Loucy (cell line): ENCODE measurements at regions not wholly inside any gene's neighbourhood (a gene's known extent, or its start where the extent isn't known, plus 50 kb on each side); places are given as distances from the start of the nearest gene placed in this dataset.

Source experiments
- H2AFZ ChIP-seq: fragments of 200-600 bp; sonication (generic); 2 replicates; pipeline ENCODE4 v1.6.0; 2016; ENCODE audit warnings: antibody characterized with exemption, mild to moderate bottlenecking, low read length, moderate library complexity
- H3F3A ChIP-seq: fragments of 200-600 bp; 2 replicates; pipeline ENCODE4 v1.6.0; 2016; ENCODE audit warnings: antibody characterized with exemption, low read depth, mild to moderate bottlenecking
- H3K27me3 ChIP-seq: fragments of 200-600 bp; sonication (generic); 2 replicates; pipeline ENCODE4 v1.6.1; 2014; ENCODE audit warnings: low read length, mild to moderate bottlenecking; ENCODE audit not compliant: insufficient read depth, poor library complexity, severe bottlenecking
- H3K36me3 ChIP-seq: fragments of 200-600 bp; sonication (generic); 2 replicates; pipeline ENCODE4 v1.6.1; 2016; ENCODE audit warnings: low read length; ENCODE audit not compliant: insufficient read depth
- H3K4me1 ChIP-seq: fragments of 200-600 bp; sonication (generic); 2 replicates; pipeline ENCODE4 v1.5.1; 2014; ENCODE audit warnings: low read length, mild to moderate bottlenecking; ENCODE audit not compliant: insufficient read depth, poor library complexity, severe bottlenecking
- H3K4me2 ChIP-seq: fragments of 200-600 bp; sonication (generic); 2 replicates; pipeline ENCODE4 v1.6.0; 2014; ENCODE audit warnings: antibody characterized with exemption, low read length, low read depth, mild to moderate bottlenecking; ENCODE audit not compliant: poor library complexity, severe bottlenecking
- H3K4me3 ChIP-seq: fragments of 200-600 bp; sonication (generic); 2 replicates; pipeline ENCODE4 v1.5.1; 2014; ENCODE audit warnings: low read length, mild to moderate bottlenecking, mixed read lengths; ENCODE audit not compliant: poor library complexity, severe bottlenecking
- H3K79me2 ChIP-seq: fragments of 200-600 bp; sonication (generic); 2 replicates; pipeline ENCODE4 v1.6.1; 2014; ENCODE audit warnings: low read length; ENCODE audit not compliant: insufficient read depth
- H3K9ac ChIP-seq: fragments of 200-600 bp; sonication (generic); 2 replicates; pipeline ENCODE4 v1.6.0; 2014; ENCODE audit warnings: mild to moderate bottlenecking, low read depth, low read length, moderate library complexity; ENCODE audit not compliant: poor library complexity, severe bottlenecking
- H3K9me2 ChIP-seq: fragments of 200-600 bp; sonication (generic); replicated peaks from 2 replicates; pipeline ENCODE4 v1.6.1; 2016; ENCODE audit warnings: low read depth, low read length, mixed read lengths
- H3K9me3 ChIP-seq: fragments of 200-600 bp; sonication (generic); 2 replicates; pipeline ENCODE4 v1.6.1; 2014; ENCODE audit warnings: mild to moderate bottlenecking, antibody characterized with exemption, low read length, low read depth; ENCODE audit not compliant: insufficient read depth
- H4K20me1 ChIP-seq: fragments of 200-600 bp; sonication (generic); 2 replicates; pipeline ENCODE4 v1.6.0; 2014; ENCODE audit warnings: antibody characterized with exemption, low read length, mild to moderate bottlenecking; ENCODE audit not compliant: insufficient read depth, poor library complexity, severe bottlenecking
- EZH2phosphoT487 ChIP-seq: fragments of 200-600 bp; IDR thresholded peaks from 2 replicates; pipeline ENCODE4 v1.6.1; 2018; ENCODE audit warnings: antibody characterized with exemption, mild to moderate bottlenecking, moderate library complexity, borderline replicate concordance
- TF ChIP-seq, protein P1 (sequence below): fragments of 200-600 bp; sonication (generic); conservative IDR thresholded peaks from 2 replicates; pipeline ENCODE4 v1.5.1; 2014; ENCODE audit warnings: mild to moderate bottlenecking, antibody characterized with exemption, low read length

GRCh38 chr10:11387551-11388222 lies 223.8 kb downstream of the USP6NL start:
- Histone ChIP-seq H2AFZ (no peak overlapping the region), H3K36me3 (no peaks in the 10 kb centered on the region), H3K9me2 (no peaks in the 10 kb centered on the region), H3K27me3 (no peaks in the 10 kb centered on the region), H3K79me2 (no peaks in the 10 kb centered on the region), H4K20me1 (no peaks in the 10 kb centered on the region), H3K9ac (no peak overlapping the region), H3F3A (no peaks in the 10 kb centered on the region), H3K9me3 (no peaks in the 10 kb centered on the region), H3K4me3 (no peak overlapping the region), H3K4me1 (no peaks in the 10 kb centered on the region), H3K4me2 (no peak overlapping the region)
- TF ChIP-seq, protein P1, sequence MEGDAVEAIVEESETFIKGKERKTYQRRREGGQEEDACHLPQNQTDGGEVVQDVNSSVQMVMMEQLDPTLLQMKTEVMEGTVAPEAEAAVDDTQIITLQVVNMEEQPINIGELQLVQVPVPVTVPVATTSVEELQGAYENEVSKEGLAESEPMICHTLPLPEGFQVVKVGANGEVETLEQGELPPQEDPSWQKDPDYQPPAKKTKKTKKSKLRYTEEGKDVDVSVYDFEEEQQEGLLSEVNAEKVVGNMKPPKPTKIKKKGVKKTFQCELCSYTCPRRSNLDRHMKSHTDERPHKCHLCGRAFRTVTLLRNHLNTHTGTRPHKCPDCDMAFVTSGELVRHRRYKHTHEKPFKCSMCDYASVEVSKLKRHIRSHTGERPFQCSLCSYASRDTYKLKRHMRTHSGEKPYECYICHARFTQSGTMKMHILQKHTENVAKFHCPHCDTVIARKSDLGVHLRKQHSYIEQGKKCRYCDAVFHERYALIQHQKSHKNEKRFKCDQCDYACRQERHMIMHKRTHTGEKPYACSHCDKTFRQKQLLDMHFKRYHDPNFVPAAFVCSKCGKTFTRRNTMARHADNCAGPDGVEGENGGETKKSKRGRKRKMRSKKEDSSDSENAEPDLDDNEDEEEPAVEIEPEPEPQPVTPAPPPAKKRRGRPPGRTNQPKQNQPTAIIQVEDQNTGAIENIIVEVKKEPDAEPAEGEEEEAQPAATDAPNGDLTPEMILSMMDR: no peak
- TF ChIP-seq EZH2phosphoT487: no peak

DNA sequence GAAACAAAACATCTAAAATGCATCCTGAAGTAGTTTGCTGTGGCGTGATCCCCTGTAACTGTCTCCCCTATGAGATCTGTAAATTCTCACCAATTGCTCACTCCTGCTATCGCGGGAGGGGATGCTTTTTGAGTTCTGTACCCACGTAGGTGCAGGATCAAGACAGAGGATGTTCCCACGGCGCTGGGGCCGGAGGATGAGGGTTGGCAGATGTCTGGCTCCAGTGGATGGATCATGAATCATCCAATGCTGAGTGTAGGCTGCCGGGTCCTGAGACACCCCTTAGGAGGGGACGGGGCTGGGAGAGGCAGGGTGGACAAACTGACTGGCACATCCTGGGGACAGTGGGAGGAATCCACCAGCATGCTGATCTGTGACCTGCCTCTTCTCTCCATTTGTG lies 224.4 kb downstream of the USP6NL start:
- H3K27me3 ChIP-seq: no peaks in the 10 kb centered on the region
- no peaks in the 10 kb centered on the region for H3K9me3 ChIP-seq
- H3K4me2 ChIP-seq: no peak overlapping the region
- H3K79me2 ChIP-seq: no peaks in the 10 kb centered on the region
- H2AFZ ChIP-seq: no peak overlapping the region
- H3K4me3 ChIP-seq: no peak overlapping the region
- no peaks in the 10 kb centered on the region for H3K36me3 ChIP-seq
- no peaks in the 10 kb centered on the region for H4K20me1 ChIP-seq
- no peaks in the 10 kb centered on the region for H3F3A ChIP-seq
- no peaks in the 10 kb centered on the region for H3K4me1 ChIP-seq
- no peak overlapping the region for H3K9ac ChIP-seq
- H3K9me2 ChIP-seq: no peaks in the 10 kb centered on the region
- TF ChIP-seq, protein P1: no peak
- no peak for TF ChIP-seq EZH2phosphoT487
